ENCODE measurements at regions not wholly inside any gene's neighbourhood (a gene's known extent, or its start where the extent isn't known, plus 50 kb on each side); places are given as distances from the start of the nearest gene placed in this dataset.
A peak's percentile ranks its signal among the peaks of the same experiment; 100 is the strongest.

DNA sequence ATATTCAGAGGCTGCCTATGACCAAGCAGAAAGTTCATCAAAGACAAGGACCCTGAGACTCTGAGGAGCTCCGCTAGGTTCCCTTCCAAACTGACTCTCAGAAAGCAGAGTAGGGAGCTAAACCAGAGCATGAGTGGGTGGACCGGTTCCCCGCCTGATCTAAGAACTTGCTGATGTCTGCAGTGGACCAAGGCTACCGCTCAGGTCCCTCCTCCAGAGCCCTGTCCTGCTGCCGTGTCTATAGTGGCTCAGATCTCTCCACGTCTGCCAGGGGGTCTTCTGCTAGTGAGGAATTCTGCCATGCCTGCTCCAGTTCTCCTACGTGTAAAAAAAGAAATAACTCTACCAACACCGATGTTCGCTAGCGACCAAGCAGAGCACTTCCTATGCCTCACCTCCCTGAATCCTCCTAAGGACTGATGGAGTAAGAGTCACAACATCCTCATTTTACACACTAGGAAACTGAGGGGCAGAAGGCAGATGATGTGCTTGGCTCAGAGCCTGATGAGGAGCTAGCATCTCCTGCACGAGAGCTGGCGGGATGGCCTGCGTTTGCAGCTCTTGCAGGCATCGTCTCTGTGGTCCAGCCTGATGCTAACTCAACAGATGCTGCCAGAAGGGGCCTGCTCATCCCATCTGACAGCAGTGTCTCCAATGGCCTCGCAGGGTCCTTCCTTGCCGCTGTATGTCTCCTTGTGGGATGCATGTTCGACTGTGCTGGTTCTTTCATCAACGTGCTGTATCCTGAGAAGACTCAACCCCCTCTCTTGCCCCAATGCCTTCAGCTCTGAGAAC lies 265.5 kb downstream of the C16orf95 start:
- Mint-ChIP-seq H3K4me1 (peaks cover 71% of the 10 kb centered on the region), H3K4me3 (no peak overlapping the region), H3K27me3 (ENCODE audit: low read depth, poor library complexity) (peaks cover 25% of the 10 kb centered on the region), H3K36me3 (ENCODE audit: low read depth) (peaks cover 15% of the 10 kb centered on the region), H3K9me3 (peaks cover 23% of the 10 kb centered on the region), H3K27ac (no peak overlapping the region)
- TF ChIP-seq, protein P1, sequence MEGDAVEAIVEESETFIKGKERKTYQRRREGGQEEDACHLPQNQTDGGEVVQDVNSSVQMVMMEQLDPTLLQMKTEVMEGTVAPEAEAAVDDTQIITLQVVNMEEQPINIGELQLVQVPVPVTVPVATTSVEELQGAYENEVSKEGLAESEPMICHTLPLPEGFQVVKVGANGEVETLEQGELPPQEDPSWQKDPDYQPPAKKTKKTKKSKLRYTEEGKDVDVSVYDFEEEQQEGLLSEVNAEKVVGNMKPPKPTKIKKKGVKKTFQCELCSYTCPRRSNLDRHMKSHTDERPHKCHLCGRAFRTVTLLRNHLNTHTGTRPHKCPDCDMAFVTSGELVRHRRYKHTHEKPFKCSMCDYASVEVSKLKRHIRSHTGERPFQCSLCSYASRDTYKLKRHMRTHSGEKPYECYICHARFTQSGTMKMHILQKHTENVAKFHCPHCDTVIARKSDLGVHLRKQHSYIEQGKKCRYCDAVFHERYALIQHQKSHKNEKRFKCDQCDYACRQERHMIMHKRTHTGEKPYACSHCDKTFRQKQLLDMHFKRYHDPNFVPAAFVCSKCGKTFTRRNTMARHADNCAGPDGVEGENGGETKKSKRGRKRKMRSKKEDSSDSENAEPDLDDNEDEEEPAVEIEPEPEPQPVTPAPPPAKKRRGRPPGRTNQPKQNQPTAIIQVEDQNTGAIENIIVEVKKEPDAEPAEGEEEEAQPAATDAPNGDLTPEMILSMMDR (IDR thresholded peaks at IDR 0.05), result no peak
- no peak for DNase-seq

DNA sequence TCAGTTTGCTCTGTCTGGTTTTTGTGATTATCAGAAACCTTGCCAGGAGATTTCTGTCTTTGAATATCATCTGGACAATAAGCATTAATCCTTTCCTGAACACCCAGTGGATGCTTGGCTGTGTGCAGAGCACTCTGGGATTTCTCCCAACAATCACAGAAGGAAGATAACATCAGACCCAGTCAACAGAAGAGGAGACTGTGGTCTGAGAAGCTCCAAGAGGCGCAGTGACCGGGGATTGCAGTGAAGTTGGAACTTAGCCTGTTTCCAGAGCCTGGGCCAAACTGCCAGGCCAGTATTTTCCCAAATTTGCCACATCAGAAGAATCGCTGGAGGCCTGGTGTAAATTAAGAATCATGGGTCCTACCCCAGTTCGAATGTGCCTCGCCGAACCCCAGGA lies 264.7 kb downstream of the C16orf95 start:
- Mint-ChIP-seq H3K36me3 (ENCODE audit: low read depth) (peaks cover 15% of the 10 kb centered on the region), H3K27ac (no peak overlapping the region), H3K4me3 (no peak overlapping the region), H3K27me3 (ENCODE audit: low read depth, poor library complexity) (peaks cover 25% of the 10 kb centered on the region), H3K9me3 (peaks cover 23% of the 10 kb centered on the region), H3K4me1 (peaks cover 71% of the 10 kb centered on the region)
- TF ChIP-seq, protein P1 (IDR thresholded peaks at IDR 0.05), result no peak
- no peak for DNase-seq

DNA sequence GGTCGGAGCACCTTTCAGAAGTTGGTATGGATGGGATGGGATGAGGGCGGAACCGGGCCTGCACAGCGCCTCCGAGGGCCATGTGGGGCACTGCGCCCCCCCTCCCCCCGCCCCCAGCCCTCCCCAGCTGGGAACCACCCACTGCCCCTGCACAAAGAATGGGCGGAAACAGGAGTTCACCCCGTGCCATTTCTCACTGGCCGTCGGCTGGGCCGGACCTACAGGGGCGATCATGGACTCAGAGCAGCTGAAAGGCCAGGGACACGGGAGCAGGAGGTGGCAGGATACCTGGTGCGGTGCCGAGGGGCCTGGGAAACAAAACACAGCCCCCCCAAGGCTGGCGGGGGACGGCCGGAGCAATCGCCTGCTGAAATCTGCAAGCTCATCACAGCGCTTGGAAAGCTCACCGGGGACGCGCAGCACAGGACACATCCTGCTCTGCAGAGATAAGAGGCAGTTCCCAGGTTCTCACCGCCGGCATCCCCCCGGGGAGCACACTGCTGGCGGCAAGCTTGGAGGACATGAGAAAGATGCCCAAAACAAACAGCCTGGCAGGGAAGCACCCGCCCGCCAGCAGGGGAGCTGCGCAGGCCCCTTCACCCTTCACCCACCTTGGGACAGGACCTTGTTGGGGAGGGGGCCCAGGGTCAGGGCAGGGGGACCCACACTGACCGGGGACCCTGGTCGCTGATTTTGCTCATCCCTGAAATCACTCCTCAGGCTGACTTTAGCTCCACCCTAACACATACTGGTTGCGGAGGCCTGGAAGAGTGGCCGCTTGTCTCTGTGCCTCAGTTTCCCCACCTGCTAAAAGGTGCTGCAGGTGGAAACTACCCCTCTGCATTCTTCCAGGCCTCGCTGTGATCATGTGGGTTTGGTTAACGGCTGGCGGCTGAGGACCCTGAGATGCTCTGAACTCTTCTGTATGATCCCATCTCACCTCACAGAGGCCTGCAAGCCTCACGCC lies 263.9 kb downstream of the C16orf95 start:
- peaks cover 65% of the 10 kb centered on the region for H3K4me1 Mint-ChIP-seq
- H3K4me3 Mint-ChIP-seq, result no peak overlapping the region
- no peak for DNase-seq
- peaks cover 23% of the 10 kb centered on the region for H3K9me3 Mint-ChIP-seq
- H3K27ac Mint-ChIP-seq, result no peak overlapping the region
- H3K36me3 Mint-ChIP-seq (ENCODE audit: low read depth), result peaks cover 15% of the 10 kb centered on the region
- TF ChIP-seq, protein P1 (IDR thresholded peaks at IDR 0.05), result peak; percentile 21
- peaks cover 25% of the 10 kb centered on the region for H3K27me3 Mint-ChIP-seq (ENCODE audit: low read depth, poor library complexity)

DNA sequence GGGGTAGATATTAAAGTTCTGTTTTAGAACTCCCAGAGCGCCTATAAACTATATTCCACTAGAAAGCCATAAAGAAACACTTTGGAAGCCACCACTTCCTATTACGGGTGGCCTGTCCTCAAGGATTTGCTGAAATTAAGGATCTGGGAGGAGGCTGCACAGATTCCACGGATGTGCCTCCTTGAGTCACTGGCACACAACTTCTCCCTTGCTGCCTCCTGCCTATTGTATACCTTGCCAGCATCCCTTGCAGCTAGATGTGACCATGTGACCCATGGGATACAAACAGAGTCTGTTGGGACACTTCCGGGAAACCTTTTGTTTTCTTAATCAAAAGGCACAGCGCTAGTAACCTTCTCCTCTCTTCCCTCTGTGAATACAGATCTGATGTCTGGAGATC lies 263.0 kb downstream of the C16orf95 start:
- H3K27me3 Mint-ChIP-seq (ENCODE audit: low read depth, poor library complexity), result peaks cover 29% of the 10 kb centered on the region
- TF ChIP-seq, protein P1 (IDR thresholded peaks at IDR 0.05), result no peak
- peaks cover 23% of the 10 kb centered on the region for H3K9me3 Mint-ChIP-seq
- no peak overlapping the region for H3K4me3 Mint-ChIP-seq
- peaks cover 65% of the 10 kb centered on the region for H3K4me1 Mint-ChIP-seq
- DNase-seq, result no peak
- H3K36me3 Mint-ChIP-seq (ENCODE audit: low read depth), result peaks cover 15% of the 10 kb centered on the region
- no peak overlapping the region for H3K27ac Mint-ChIP-seq

DNA sequence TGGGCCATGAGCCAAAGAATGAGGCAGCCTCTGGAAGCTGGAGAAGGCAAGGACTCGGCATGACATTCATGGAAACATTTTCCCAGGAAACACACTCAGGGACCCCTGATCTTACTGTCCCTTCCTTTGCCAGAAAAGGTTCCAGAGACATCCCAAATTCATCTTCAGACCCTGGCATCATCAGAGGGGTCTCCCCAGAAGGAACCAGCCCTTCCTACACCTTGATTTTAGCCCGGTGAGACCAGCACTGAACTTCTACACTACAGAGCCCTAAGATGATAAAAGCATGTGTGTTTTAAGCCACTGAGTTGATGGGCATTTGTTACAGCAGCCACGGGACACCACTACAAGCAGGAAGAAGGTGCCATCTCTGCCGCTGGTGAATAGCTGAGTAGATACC lies 262.3 kb downstream of the C16orf95 start:
- Mint-ChIP-seq H3K9me3 (peaks cover 23% of the 10 kb centered on the region), H3K36me3 (ENCODE audit: low read depth) (peaks cover 15% of the 10 kb centered on the region), H3K4me3 (no peak overlapping the region), H3K27me3 (ENCODE audit: low read depth, poor library complexity) (peaks cover 31% of the 10 kb centered on the region), H3K4me1 (peaks cover 66% of the 10 kb centered on the region), H3K27ac (no peak overlapping the region)
- DNase-seq, result no peak
- TF ChIP-seq, protein P1 (IDR thresholded peaks at IDR 0.05), result no peak

Measured in nephron progenitor cell (in vitro differentiated cells).